HepG2 (cell line): ENCODE measurements at regions not wholly inside any gene's neighbourhood (a gene's known extent, or its start where the extent isn't known, plus 50 kb on each side); places are given as distances from the start of the nearest gene placed in this dataset.

ENCODE experiments used
- ATAC-seq: fragments of 200-7000 bp; cut with Tn5 transposase; 3 replicates; pipeline ENCODE4 v1.9.1; 2020; ENCODE audit warnings: mild to moderate bottlenecking, moderate library complexity
- BruUV-seq: library from RNA; stranded (reverse); fragments of 400-500 nt; replicated peaks from 2 replicates; lab custom pipeline; 2021; lab: Mats Ljungman, UMichigan
- CTCF ChIA-PET: fragments of 300-600 bp; formaldehyde crosslinking; extraction: SDS; loops from one replicate; lab custom pipeline; 2021; ENCODE audit warnings: low total read pairs, inconsistent platforms, low intra/inter-chr PET ratio; lab: Yijun Ruan, JAX
- POLR2A ChIA-PET: fragments of 350-600 bp; sonication (Branson Sonifier 250); formaldehyde crosslinking; loops from one replicate; lab custom pipeline; 2020; ENCODE audit warnings: antibody characterized with exemption, inconsistent platforms; lab: Yijun Ruan, JAX
- DNase-seq: peaks from one replicate; pipeline ENCODE4 v3.0.0-alpha.2; 2015; ENCODE audit warnings: low spot score
- FAIRE-seq: peaks from 3 replicates; lab custom pipeline; 2011; peaks lifted over from hg19 to GRCh38; lab: Jason Lieb, UNC
- H2AFZ ChIP-seq: one replicate; pipeline ENCODE4 v1.6.1; 2011; ENCODE audit warnings: low read length, inconsistent platforms
- H3K27ac ChIP-seq: fragments of 300-600 bp; 3 replicates; pipeline ENCODE4 v1.8.0; 2011; ENCODE audit warnings: mixed run types, mild to moderate bottlenecking, mixed read lengths, low read length, inconsistent platforms; ENCODE audit not compliant: insufficient read depth; ENCODE audit errors: extremely low read length
- H3K27me3 ChIP-seq, 2 experiments: fragments of 200-600 bp in 1 of 2; 2 replicates in 1 of 2; 3 replicates in 1 of 2; pipeline versions ENCODE4 v1.6.0 to v1.8.0; 2011; ENCODE audit warnings: low read length in 2 of 2, mild to moderate bottlenecking in 2 of 2, moderate library complexity in 2 of 2, inconsistent platforms in 1 of 2; ENCODE audit not compliant: insufficient read depth in 2 of 2, control insufficient read depth in 1 of 2
- H3K36me3 ChIP-seq, 2 experiments: fragments of 200-600 bp in 1 of 2; replicated peaks in 1 of 2; 2 replicates in 1 of 2; 3 replicates in 1 of 2; pipeline versions ENCODE4 v1.5.1 to v1.8.0; 2011; ENCODE audit warnings: low read length in 2 of 2, inconsistent platforms in 1 of 2; ENCODE audit not compliant: insufficient read depth in 2 of 2, control insufficient read depth in 1 of 2
- H3K4me1 ChIP-seq: 2 replicates; pipeline ENCODE4 v1.5.1; 2012; ENCODE audit warnings: low read length, inconsistent platforms; ENCODE audit not compliant: insufficient read depth
- H3K4me2 ChIP-seq: 2 replicates; pipeline ENCODE4 v1.6.0; 2011; ENCODE audit warnings: low read depth, low read length, inconsistent platforms
- H3K4me3 ChIP-seq, 3 experiments: fragments of 200-600 bp in 1 of 3; sonication (generic), shearing (Covaris generic) in 1 of 3; replicated peaks in 1 of 3; 2 replicates each; pipeline ENCODE4 v1.5.1; 2011 to 2016; ENCODE audit warnings: low read length in 3 of 3, inconsistent platforms in 2 of 3, low read depth in 2 of 3, mild to moderate bottlenecking in 2 of 3, control low read depth in 1 of 3, mixed read lengths in 1 of 3; ENCODE audit not compliant: insufficient read depth in 1 of 3
- H3K79me2 ChIP-seq: one replicate; pipeline ENCODE4 v1.6.1; 2011; ENCODE audit warnings: low read length, inconsistent platforms; ENCODE audit not compliant: insufficient read depth
- H3K9ac ChIP-seq: 2 replicates; pipeline ENCODE4 v1.6.0; 2011; ENCODE audit warnings: mild to moderate bottlenecking, low read depth, low read length, inconsistent platforms; ENCODE audit not compliant: insufficient read depth
- H3K9me3 ChIP-seq: 2 replicates; pipeline ENCODE4 v1.5.1; 2012; ENCODE audit warnings: mild to moderate bottlenecking, low read length
- H4K20me1 ChIP-seq: 2 replicates; pipeline ENCODE4 v1.6.0; 2011; ENCODE audit warnings: inconsistent platforms, mild to moderate bottlenecking, low read length, moderate library complexity; ENCODE audit not compliant: insufficient read depth
- ARID4A ChIP-seq: sonication (generic); formaldehyde crosslinking; IDR thresholded peaks from 2 replicates; pipeline ENCODE4 v1.5.0; 2020; ENCODE audit warnings: mild to moderate bottlenecking, missing genetic modification reagents, borderline replicate concordance
- RARA ChIP-seq: IDR thresholded peaks from 2 replicates; pipeline ENCODE4 v1.6.1; 2016; ENCODE audit warnings: missing genetic modification reagents, missing compliant biosample characterization
- SETDB1 ChIP-seq: sonication (generic); formaldehyde crosslinking; IDR thresholded peaks from 2 replicates; pipeline ENCODE4 v1.5.1; 2020; ENCODE audit warnings: missing genetic modification reagents, mild to moderate bottlenecking, borderline replicate concordance
- SPEN ChIP-seq: sonication (generic); formaldehyde crosslinking; IDR thresholded peaks from 2 replicates; pipeline ENCODE4 v1.5.1; 2020; ENCODE audit warnings: low read depth, mild to moderate bottlenecking, missing genetic modification reagents
- SSRP1 ChIP-seq: IDR thresholded peaks from 2 replicates; pipeline ENCODE4 v1.6.1; 2016; ENCODE audit warnings: control low read depth
- ZFX ChIP-seq: sonication (generic); formaldehyde crosslinking; IDR thresholded peaks from 2 replicates; pipeline ENCODE4 v1.4.0; 2020; ENCODE audit warnings: mild to moderate bottlenecking, low read depth, missing genetic modification reagents, moderate library complexity
- ZNF280D ChIP-seq: sonication (generic); formaldehyde crosslinking; IDR thresholded peaks from 2 replicates; pipeline ENCODE4 v1.5.1; 2020; ENCODE audit warnings: mild to moderate bottlenecking, missing genetic modification reagents
- ZNF503 ChIP-seq: sonication (generic); formaldehyde crosslinking; IDR thresholded peaks from 2 replicates; pipeline ENCODE4 v1.4.0; 2020; ENCODE audit warnings: missing genetic modification reagents
- ZNF572 ChIP-seq: sonication (generic); formaldehyde crosslinking; IDR thresholded peaks from 2 replicates; pipeline ENCODE4 v1.5.1; 2020; ENCODE audit warnings: mild to moderate bottlenecking, missing genetic modification reagents
- ZNF770 ChIP-seq: sonication (generic); formaldehyde crosslinking; IDR thresholded peaks from 2 replicates; pipeline ENCODE4 v1.5.0; 2020; ENCODE audit warnings: mild to moderate bottlenecking, missing genetic modification reagents
- ZNF790 ChIP-seq: sonication (generic); formaldehyde crosslinking; IDR thresholded peaks from 2 replicates; pipeline ENCODE4 v1.8.0; 2022; ENCODE audit warnings: missing genetic modification reagents, mild to moderate bottlenecking, borderline replicate concordance
- WGBS: methylation state at CpG from one replicate; pipeline ENCODE4 v1.1.6; 2017; ENCODE audit warnings: low lambda C conversion rate; 5-methylcytosine and 5-hydroxymethylcytosine counted together
- in situ Hi-C: cut with HindIII; loops from 2 replicates; pipeline ENCODE4 v1.10.0; 2017; ENCODE audit warnings: low pct_unique_long_range_greater_than_20kb; ENCODE audit not compliant: extremely low pct_ligation_motif_present
- intact Hi-C: fragments of 100-400 bp; cut with micrococcal nuclease; formaldehyde crosslinking; loops from one replicate; pipeline ENCODE4 v1.10.0; 2022; ENCODE audit not compliant: unreplicated experiment

GRCh38 chr2:42931146-42931817 is 138.9 kb upstream of the HAAO start:
- peaks cover 98% of the 10 kb centered on the region for H3K4me1 ChIP-seq
- peak; percentile 6 for ATAC-seq
- CTCF ChIA-PET = interaction anchor here (1.7 kb wide), 1 partner anchor 72 kb away, joined by 5 read pairs; no protein-coding TSS in a partner anchor
- peak; percentile 55; the same call in 1 of the 2 replicates for TF ChIP-seq SPEN (CRISPR knock-in tag)
- TF ChIP-seq RARA (CRISPR knock-in tag) = peak; percentile 37; the same call in 1 of the 2 replicates
- TF ChIP-seq ZNF572 (CRISPR knock-in tag) = no peak
- no peak for TF ChIP-seq ZNF770 (CRISPR knock-in tag)
- peak; percentile 47; the same call in 1 of the 2 replicates for TF ChIP-seq ARID4A (CRISPR knock-in tag)
- TF ChIP-seq ZNF503 (CRISPR knock-in tag) = no peak
- TF ChIP-seq ZNF280D = no peak
- TF ChIP-seq ZFX (CRISPR knock-in tag) = peak; percentile 31; the same call in 1 of the 2 replicates
- no peak for TF ChIP-seq SETDB1
- no peak for TF ChIP-seq ZNF790
- no peak for TF ChIP-seq SSRP1 (CRISPR knock-in tag)

More at GRCh38 chr2:42931146-42931817, 138.9 kb upstream of the HAAO start:
- H3K9ac ChIP-seq = 0 out of 2 replicates have a peak overlapping the region, but pooled peaks have one; percentile 3
- H3K9me3 ChIP-seq = no peaks in the 10 kb centered on the region
- no TSS peak for BruUV-seq
- no peaks in the 10 kb centered on the region for H3K36me3 ChIP-seq
- H3K27me3 ChIP-seq = no peaks in the 10 kb centered on the region
- no peaks in the 10 kb centered on the region for H4K20me1 ChIP-seq
- intact Hi-C loops = no loop called here
- H2AFZ ChIP-seq = peak overlapping the region; percentile 29
- no peak overlapping the region for H3K27ac ChIP-seq
- no peak for FAIRE-seq
- H3K4me3 ChIP-seq = peak overlapping the region in 1 of 3 experiments; percentile 35; a peak in 1 of 6 replicates
- H3K4me2 ChIP-seq = peak overlapping the region; percentile 61
- DNase-seq = peak; percentile 64
- no peaks in the 10 kb centered on the region for H3K79me2 ChIP-seq
- in situ Hi-C loops = no loop called here
- WGBS = 29% methylated on average over 6 of the region's 8 CpGs
- POLR2A ChIA-PET = interaction anchor here (0.8 to 10.9 kb wide), 6 partner anchors 12 to 532 kb away, joined by 3 to 169 read pairs (median 4); partner anchors contain the start of gene ZFP36L2
